ENCODE measurements at regions not wholly inside any gene's neighbourhood (a gene's known extent, or its start where the extent isn't known, plus 50 kb on each side); places are given as distances from the start of the nearest gene placed in this dataset.

DNA sequence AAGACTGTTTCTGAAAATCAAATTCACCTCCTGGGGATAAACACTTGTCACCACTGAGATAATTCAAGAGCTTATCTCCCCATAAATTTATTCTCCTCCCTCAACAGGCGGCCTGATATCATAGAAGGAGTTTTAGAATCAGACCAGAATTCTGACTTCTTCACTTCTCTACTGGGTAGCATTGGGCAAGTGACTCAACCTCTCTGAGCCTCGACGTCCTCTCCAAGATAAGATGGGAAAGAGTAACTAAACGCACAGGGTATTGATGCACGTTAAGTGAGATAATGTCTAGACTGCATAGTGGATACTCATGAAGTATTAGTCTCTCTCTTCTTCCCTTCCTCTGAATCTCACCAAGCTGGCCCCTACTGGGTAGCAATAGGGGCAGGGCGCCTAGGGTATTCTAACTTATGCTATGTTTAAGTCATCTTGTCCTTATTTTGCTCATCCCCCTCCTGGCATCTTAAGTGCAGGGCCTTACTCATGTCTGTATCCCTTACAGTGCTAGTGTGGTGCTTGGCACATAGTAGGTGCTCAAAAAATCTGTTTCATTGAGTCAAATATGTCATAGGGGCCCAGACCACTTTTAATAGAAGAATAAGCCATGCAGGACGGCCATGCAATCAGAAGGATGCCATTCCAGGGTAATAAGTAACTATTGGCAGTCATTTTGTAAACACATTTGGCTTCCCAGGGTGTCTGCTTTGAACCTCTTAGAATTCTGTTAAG is 476.4 kb upstream of the CCL2 start:
- no peak for DNase-seq (ENCODE audit: low read depth, low spot score)
- no peaks in the 10 kb centered on the region for H3K4me1 ChIP-seq (ENCODE audit: control insufficient read depth, insufficient read depth, low read length)
- H3K36me3 ChIP-seq (ENCODE audit: control insufficient read depth, insufficient read depth, low read length), result no peaks in the 10 kb centered on the region
- no peak overlapping the region for H3K27ac ChIP-seq (ENCODE audit: low read length)
- no CpG with 5 or more reads among the region's 7 CpGs for WGBS (ENCODE audit: insufficient coverage, insufficient read length)
- H3K9me3 ChIP-seq (ENCODE audit: control insufficient read depth, insufficient read depth, low read length), result no peaks in the 10 kb centered on the region
- no peak overlapping the region for H3K4me3 ChIP-seq (ENCODE audit: low read length)
- H3K27me3 ChIP-seq (ENCODE audit: control insufficient read depth, insufficient read depth, low read length), result no peaks in the 10 kb centered on the region

DNA sequence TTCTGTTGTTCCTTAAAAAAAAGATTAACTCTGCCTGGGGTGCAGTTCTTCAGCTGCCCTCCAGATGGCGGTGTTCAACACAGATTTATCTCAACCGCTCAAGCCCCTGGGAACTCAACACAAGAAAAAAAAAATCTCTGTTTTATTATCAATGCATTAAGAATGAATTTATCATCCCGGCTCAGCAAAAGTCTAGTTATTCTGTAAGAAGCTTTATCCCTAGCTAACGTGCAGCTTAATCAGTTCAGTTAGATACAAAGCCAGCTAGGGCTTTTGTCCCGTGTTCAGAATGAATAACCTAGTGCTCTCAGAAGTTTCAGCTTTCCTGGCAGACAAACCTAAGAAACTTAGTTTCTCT is 475.9 kb upstream of the CCL2 start:
- DNase-seq (ENCODE audit: low read depth, low spot score), result peak; percentile 25
- no peaks in the 10 kb centered on the region for H3K36me3 ChIP-seq (ENCODE audit: control insufficient read depth, insufficient read depth, low read length)
- no peak overlapping the region for H3K4me3 ChIP-seq (ENCODE audit: low read length)
- H3K27ac ChIP-seq (ENCODE audit: low read length), result no peak overlapping the region
- WGBS (ENCODE audit: insufficient coverage, insufficient read length), result no CpG with 5 or more reads among the region's 5 CpGs
- no peaks in the 10 kb centered on the region for H3K27me3 ChIP-seq (ENCODE audit: control insufficient read depth, insufficient read depth, low read length)
- H3K9me3 ChIP-seq (ENCODE audit: control insufficient read depth, insufficient read depth, low read length), result no peaks in the 10 kb centered on the region
- no peaks in the 10 kb centered on the region for H3K4me1 ChIP-seq (ENCODE audit: control insufficient read depth, insufficient read depth, low read length)

DNA sequence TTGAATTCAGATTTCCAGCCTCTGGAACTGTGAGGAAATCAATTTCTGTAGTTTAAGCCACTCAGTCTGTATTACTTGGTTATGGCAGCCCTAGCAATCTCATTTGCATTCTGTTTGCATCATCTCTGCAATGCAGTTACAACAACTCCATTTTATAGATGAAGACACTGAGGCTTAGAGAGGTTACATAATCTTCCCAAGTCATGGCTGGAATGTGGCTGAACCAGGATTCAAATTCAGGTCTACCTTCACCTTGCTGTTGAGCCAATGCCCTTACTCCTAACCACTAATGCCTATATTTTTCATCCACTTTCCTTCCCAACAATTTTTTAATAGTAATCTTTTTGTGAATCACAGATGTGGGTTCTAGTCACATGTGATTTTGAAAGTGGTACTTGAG is 469.8 kb upstream of the CCL2 start:
- no peak overlapping the region for H3K27ac ChIP-seq (ENCODE audit: low read length)
- no peak for DNase-seq (ENCODE audit: low read depth, low spot score)
- H3K4me3 ChIP-seq (ENCODE audit: low read length), result no peak overlapping the region
- H3K27me3 ChIP-seq (ENCODE audit: control insufficient read depth, insufficient read depth, low read length), result no peaks in the 10 kb centered on the region
- no peaks in the 10 kb centered on the region for H3K4me1 ChIP-seq (ENCODE audit: control insufficient read depth, insufficient read depth, low read length)
- H3K36me3 ChIP-seq (ENCODE audit: control insufficient read depth, insufficient read depth, low read length), result no peaks in the 10 kb centered on the region
- H3K9me3 ChIP-seq (ENCODE audit: control insufficient read depth, insufficient read depth, low read length), result no peaks in the 10 kb centered on the region

DNA sequence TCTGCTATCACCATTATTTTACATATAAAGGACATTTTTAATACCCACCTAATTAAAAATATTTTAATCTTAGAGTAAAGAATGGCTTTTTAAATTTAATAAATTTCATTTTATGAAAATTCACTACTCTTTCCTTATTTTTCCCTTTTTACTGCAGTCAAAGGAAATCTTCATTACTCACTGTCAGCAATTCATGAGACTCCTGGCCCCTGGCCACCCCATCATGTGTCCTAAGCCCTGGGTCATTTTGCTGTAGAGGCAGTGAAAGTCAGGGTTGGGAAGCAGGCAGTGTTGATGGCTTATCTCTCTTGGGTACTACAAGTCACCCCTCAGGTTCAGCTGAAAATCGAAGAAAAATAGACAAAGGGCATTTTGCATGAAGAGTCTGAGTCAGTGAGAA is 468.6 kb upstream of the CCL2 start:
- Histone ChIP-seq H3K27ac (ENCODE audit: low read length) (no peak overlapping the region), H3K27me3 (ENCODE audit: control insufficient read depth, insufficient read depth, low read length) (no peaks in the 10 kb centered on the region), H3K9me3 (ENCODE audit: control insufficient read depth, insufficient read depth, low read length) (no peaks in the 10 kb centered on the region), H3K4me3 (ENCODE audit: low read length) (no peak overlapping the region), H3K4me1 (ENCODE audit: control insufficient read depth, insufficient read depth, low read length) (no peaks in the 10 kb centered on the region), H3K36me3 (ENCODE audit: control insufficient read depth, insufficient read depth, low read length) (no peaks in the 10 kb centered on the region)
- WGBS (ENCODE audit: insufficient coverage, insufficient read length), result no CpG with 5 or more reads among the region's 1 CpG
- no peak for DNase-seq (ENCODE audit: low read depth, low spot score)

DNA sequence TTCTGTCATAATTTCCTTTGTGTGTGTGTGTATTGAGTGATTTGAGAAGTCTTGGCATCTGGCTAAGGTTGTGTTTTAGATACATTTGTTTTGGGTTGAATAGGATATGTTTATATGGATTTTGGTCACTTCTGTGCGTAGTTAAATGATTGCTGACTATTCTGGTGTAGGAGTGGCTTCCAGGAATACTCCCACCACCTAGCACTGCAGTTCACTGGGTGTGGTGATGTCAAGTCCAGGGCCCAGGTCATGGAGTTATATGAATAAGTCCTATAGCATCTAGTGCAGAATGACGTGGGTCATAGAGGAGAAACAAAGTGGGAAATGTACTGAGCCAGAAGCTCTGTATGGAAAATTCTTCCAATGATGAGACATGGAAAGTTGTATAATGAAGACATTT is 465.4 kb upstream of the CCL2 start:
- H3K27ac ChIP-seq (ENCODE audit: low read length), result no peak overlapping the region
- no peak for DNase-seq (ENCODE audit: low read depth, low spot score)
- WGBS (ENCODE audit: insufficient coverage, insufficient read length), result 100% methylated on average over 1 of the region's 2 CpGs
- H3K27me3 ChIP-seq (ENCODE audit: control insufficient read depth, insufficient read depth, low read length), result no peaks in the 10 kb centered on the region
- no peaks in the 10 kb centered on the region for H3K9me3 ChIP-seq (ENCODE audit: control insufficient read depth, insufficient read depth, low read length)
- peaks cover 3% of the 10 kb centered on the region; the same call in 1 of the 2 replicates for H3K4me1 ChIP-seq (ENCODE audit: control insufficient read depth, insufficient read depth, low read length)
- H3K4me3 ChIP-seq (ENCODE audit: low read length), result no peak overlapping the region
- H3K36me3 ChIP-seq (ENCODE audit: control insufficient read depth, insufficient read depth, low read length), result no peaks in the 10 kb centered on the region

DNA sequence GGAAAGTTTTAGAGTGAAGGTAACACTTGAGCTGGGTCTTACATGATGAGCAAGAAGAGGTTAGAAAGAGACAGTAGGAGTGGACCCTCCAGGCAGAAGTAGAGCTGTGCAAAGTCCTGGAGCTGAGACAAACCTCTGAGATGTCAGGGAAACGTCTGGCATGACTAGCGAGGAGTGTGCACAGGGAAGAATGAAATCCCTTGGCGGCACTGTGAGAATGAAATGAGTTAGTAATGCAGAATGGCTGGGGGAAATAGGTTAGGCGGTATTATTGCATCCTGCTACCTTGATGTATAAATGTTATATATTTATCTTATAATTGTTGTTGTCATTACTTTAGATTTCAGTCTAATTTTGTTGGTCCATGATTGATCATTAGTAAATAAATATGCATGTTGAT is 457.9 kb upstream of the CCL2 start:
- no peak for DNase-seq (ENCODE audit: low read depth, low spot score)
- Histone ChIP-seq H3K36me3 (ENCODE audit: control insufficient read depth, insufficient read depth, low read length) (no peaks in the 10 kb centered on the region), H3K27ac (ENCODE audit: low read length) (no peak overlapping the region), H3K4me1 (ENCODE audit: control insufficient read depth, insufficient read depth, low read length) (peaks cover 3% of the 10 kb centered on the region; the same call in 1 of the 2 replicates), H3K9me3 (ENCODE audit: control insufficient read depth, insufficient read depth, low read length) (no peaks in the 10 kb centered on the region), H3K4me3 (ENCODE audit: low read length) (no peak overlapping the region), H3K27me3 (ENCODE audit: control insufficient read depth, insufficient read depth, low read length) (no peaks in the 10 kb centered on the region)
- WGBS (ENCODE audit: insufficient coverage, insufficient read length), result no CpG with 5 or more reads among the region's 4 CpGs

DNA sequence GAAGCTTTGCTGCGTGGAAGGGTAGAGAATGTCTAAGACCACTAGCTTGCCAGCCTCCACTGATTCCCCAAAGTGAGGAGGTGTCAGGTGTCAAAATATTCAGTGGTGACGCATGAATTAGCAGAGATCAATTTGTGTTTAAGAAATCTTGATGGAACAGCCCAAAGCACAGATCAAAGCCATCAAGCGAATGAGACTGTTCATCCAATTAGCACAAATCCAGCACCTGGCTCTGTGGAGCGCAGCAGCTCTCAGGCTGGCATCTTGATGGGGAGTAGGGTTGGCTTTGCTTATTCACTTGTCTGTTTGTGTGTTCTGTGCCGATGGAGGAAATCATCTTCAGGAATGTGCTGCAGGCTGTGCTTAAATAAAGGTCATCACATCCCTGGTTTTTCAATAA is 456.8 kb upstream of the CCL2 start:
- Histone ChIP-seq H3K27ac (ENCODE audit: low read length) (no peak overlapping the region), H3K36me3 (ENCODE audit: control insufficient read depth, insufficient read depth, low read length) (no peaks in the 10 kb centered on the region), H3K9me3 (ENCODE audit: control insufficient read depth, insufficient read depth, low read length) (no peaks in the 10 kb centered on the region), H3K4me3 (ENCODE audit: low read length) (no peak overlapping the region), H3K4me1 (ENCODE audit: control insufficient read depth, insufficient read depth, low read length) (peaks cover 3% of the 10 kb centered on the region; the same call in 1 of the 2 replicates), H3K27me3 (ENCODE audit: control insufficient read depth, insufficient read depth, low read length) (no peaks in the 10 kb centered on the region)
- WGBS (ENCODE audit: insufficient coverage, insufficient read length), result no CpG with 5 or more reads among the region's 5 CpGs
- no peak for DNase-seq (ENCODE audit: low read depth, low spot score)

DNA sequence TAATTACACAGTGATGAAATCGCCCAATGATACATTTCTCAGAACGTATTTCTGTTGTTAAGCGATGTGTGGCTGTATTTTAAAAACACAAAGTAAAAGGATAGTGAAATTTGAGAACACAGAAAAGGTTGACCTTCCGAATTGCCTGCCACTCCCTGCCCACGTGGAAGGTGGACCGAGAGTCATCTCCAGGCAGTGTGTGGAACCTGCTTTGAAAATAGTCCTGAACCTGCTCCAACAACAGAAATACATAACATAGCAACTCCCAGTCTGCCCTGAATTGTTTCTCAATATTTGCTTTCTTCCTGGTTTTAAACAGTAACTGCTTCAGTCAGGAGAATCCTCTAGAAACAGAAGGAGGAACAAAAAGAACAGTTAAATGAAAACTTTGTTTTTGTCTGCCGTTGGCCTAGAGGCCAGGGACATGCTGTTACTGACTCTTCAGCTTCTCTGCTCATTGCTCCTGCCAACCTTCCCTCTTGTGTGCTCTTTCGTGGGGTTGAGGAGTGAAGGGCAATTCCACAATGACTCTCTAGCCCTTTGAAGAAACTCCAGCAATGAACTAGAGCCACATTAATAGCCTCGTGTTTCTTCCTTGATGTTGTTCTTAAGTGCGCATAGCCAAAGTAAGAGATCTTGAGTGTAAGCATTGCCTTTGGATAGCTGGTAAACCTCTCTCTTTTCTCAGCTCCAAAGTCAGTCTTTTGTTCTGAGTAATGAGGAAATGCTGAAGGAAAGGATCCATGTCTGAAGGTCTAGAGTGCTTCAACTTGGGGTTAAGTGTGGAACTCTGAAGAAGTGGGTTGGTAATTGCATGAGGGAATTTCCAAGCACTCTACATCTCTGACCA is 452.5 kb upstream of the CCL2 start:
- H3K4me1 ChIP-seq (ENCODE audit: control insufficient read depth, insufficient read depth, low read length), result peaks cover 1% of the 10 kb centered on the region
- no peak for DNase-seq (ENCODE audit: low read depth, low spot score)
- no peak overlapping the region for H3K4me3 ChIP-seq (ENCODE audit: low read length)
- WGBS (ENCODE audit: insufficient coverage, insufficient read length), result no CpG with 5 or more reads among the region's 10 CpGs
- no peaks in the 10 kb centered on the region for H3K36me3 ChIP-seq (ENCODE audit: control insufficient read depth, insufficient read depth, low read length)
- H3K27me3 ChIP-seq (ENCODE audit: control insufficient read depth, insufficient read depth, low read length), result no peaks in the 10 kb centered on the region
- no peaks in the 10 kb centered on the region for H3K9me3 ChIP-seq (ENCODE audit: control insufficient read depth, insufficient read depth, low read length)
- no peak overlapping the region for H3K27ac ChIP-seq (ENCODE audit: low read length)

DNA sequence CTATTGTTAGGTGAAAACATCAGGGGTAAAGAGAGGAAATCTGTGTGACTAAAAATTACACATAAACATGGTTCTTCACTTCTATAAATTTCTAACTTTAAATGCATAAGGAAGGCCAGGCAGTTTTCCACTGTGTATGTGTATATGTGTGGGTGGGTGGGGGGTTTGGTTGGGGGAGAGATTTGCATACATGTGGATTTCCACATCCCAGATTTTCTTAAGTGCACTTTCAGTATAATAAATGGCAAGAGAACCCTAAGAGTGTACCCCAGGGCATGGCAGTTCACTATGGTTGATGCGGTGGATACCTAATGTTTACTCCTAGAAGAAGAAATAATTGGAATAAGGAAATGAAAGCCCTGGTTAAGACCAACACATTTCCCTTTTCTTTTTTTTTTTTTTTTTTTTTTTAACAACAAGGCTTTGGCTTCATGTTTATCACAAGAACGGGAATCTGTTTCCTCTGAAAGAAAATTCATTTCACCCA is 451.8 kb upstream of the CCL2 start:
- Histone ChIP-seq H3K4me1 (ENCODE audit: control insufficient read depth, insufficient read depth, low read length) (peaks cover 1% of the 10 kb centered on the region), H3K27me3 (ENCODE audit: control insufficient read depth, insufficient read depth, low read length) (no peaks in the 10 kb centered on the region), H3K4me3 (ENCODE audit: low read length) (no peak overlapping the region), H3K36me3 (ENCODE audit: control insufficient read depth, insufficient read depth, low read length) (no peaks in the 10 kb centered on the region), H3K27ac (ENCODE audit: low read length) (no peak overlapping the region), H3K9me3 (ENCODE audit: control insufficient read depth, insufficient read depth, low read length) (no peaks in the 10 kb centered on the region)
- no CpG with 5 or more reads among the region's 2 CpGs for WGBS (ENCODE audit: insufficient coverage, insufficient read length)
- DNase-seq (ENCODE audit: low read depth, low spot score), result no peak

DNA sequence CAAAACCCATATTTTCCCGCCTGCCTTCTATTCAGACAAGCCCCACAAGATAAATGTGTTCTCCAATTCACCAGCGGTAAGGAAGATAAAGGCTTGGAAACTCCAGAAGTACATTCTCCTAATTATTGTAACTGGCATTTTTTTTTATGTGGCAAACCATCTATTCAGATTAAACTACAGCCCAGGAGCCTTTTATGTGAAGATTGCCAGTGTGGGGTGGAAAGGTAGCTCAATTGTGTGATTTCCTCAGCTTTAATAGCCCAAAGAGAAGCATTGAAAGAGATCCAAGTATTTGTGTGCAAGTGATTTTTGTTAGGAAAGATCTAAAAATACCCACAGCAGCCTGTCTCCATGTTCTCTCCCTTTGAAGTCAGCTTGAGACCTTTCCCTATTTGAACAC is 451.4 kb upstream of the CCL2 start:
- no peaks in the 10 kb centered on the region for H3K36me3 ChIP-seq (ENCODE audit: control insufficient read depth, insufficient read depth, low read length)
- no CpG with 5 or more reads among the region's 2 CpGs for WGBS (ENCODE audit: insufficient coverage, insufficient read length)
- peaks cover 1% of the 10 kb centered on the region for H3K4me1 ChIP-seq (ENCODE audit: control insufficient read depth, insufficient read depth, low read length)
- H3K9me3 ChIP-seq (ENCODE audit: control insufficient read depth, insufficient read depth, low read length), result no peaks in the 10 kb centered on the region
- H3K27me3 ChIP-seq (ENCODE audit: control insufficient read depth, insufficient read depth, low read length), result no peaks in the 10 kb centered on the region
- no peak overlapping the region for H3K4me3 ChIP-seq (ENCODE audit: low read length)
- DNase-seq (ENCODE audit: low read depth, low spot score), result no peak
- H3K27ac ChIP-seq (ENCODE audit: low read length), result no peak overlapping the region

Data from iPS DF 6.9 (cell line).